Subcutaneous abdominal adipose tissue (tissue), 5 donors: ENCODE measurements at regions not wholly inside any gene's neighbourhood (a gene's known extent, or its start where the extent isn't known, plus 50 kb on each side); places are given as distances from the start of the nearest gene placed in this dataset.
"Not testable (repeated sequence)": the region's sequence is repeated elsewhere in the genome, so short reads cannot be mapped to it uniquely, and the experiment has no call there.

Experiments
- H3K27ac ChIP-seq: one replicate; pipeline ENCODE4 v1.7.0; 2013; ENCODE audit warnings: low read depth, mild to moderate bottlenecking, inconsistent platforms, low read length, moderate library complexity
- H3K27me3 ChIP-seq, 5 donors: one replicate each; pipeline ENCODE4 v1.7.0; 2013; ENCODE audit warnings: low read length in 5 of 5, inconsistent platforms in 1 of 5; ENCODE audit not compliant: control insufficient read depth in 5 of 5, insufficient read depth in 4 of 5
- H3K36me3 ChIP-seq, 5 donors: one replicate each; pipeline ENCODE4 v1.7.0; 2013; ENCODE audit warnings: low read length in 5 of 5; ENCODE audit not compliant: control insufficient read depth in 5 of 5, insufficient read depth in 5 of 5
- H3K4me1 ChIP-seq, 5 donors: one replicate each; pipeline ENCODE4 v1.7.0; 2013; ENCODE audit warnings: low read length in 5 of 5, mild to moderate bottlenecking in 3 of 5, moderate library complexity in 1 of 5; ENCODE audit not compliant: control insufficient read depth in 5 of 5, insufficient read depth in 5 of 5
- H3K4me3 ChIP-seq, 5 donors: one replicate each; pipeline ENCODE4 v1.7.0; 2013; ENCODE audit warnings: low read length in 5 of 5, low read depth in 1 of 5
- H3K9ac ChIP-seq, 5 donors: one replicate each; pipeline ENCODE4 v1.7.0; 2013; ENCODE audit warnings: low read length in 5 of 5, mild to moderate bottlenecking in 4 of 5, moderate library complexity in 3 of 5
- H3K9me3 ChIP-seq, 5 donors: one replicate each; pipeline ENCODE4 v1.7.0; 2013; ENCODE audit warnings: low read length in 5 of 5; ENCODE audit not compliant: control insufficient read depth in 5 of 5
- donor health status: healthy.
- donor health status: healthy.
- donor health status: healthy.
- donor health status: healthy.
- donor health status: healthy.

DNA sequence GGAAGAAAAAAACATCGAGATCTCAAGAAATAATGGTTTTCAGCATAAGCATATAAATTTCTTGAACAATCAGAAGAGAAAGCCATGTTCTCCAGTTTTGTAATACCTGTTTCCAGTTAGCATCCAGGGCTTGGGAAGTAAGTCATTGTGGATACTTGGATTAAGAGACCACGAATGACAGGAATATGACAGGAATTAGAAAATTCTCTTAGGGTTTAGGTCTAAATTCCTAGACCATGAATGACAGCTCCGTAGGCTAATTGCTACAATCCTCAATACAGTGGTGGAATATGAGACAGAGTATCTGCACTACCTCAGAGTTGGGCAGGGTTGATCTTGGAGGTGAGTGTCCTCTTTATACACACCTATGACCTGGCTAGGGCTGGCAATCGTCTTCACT, 517.5 kb downstream of the NTRK3 start:
- no peaks in the 10 kb centered on the region for H3K36me3 ChIP-seq
- peaks cover 0 to 4% (median 0%) of the 10 kb centered on the region in 5 donors for H3K4me1 ChIP-seq
- no peak overlapping the region for H3K27ac ChIP-seq
- H3K4me3 ChIP-seq = no peak overlapping the region
- H3K9me3 ChIP-seq = no peaks in the 10 kb centered on the region
- H3K27me3 ChIP-seq = no peaks in the 10 kb centered on the region
- H3K9ac ChIP-seq = no peak overlapping the region

DNA sequence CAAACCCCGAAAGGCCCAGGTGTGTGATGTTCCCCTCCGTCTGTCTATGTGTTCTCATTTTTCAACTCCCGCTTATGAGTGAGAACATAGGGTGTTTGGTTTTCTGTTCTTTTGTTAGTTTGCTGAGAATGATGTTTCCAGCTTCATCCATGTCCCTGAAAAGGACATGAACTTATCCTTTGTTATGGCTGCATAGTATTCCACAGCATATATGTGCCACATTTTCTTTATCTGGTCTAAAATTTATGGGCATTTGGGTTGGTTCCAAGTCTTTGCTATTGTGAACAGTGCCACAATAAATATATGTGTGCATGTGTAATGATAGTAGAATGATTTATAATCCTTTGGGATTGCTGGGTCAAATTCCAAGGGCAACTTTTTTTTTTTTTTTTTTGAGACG, 519.1 kb downstream of the NTRK3 start:
- not testable (repeated sequence) for H3K4me1 ChIP-seq

DNA sequence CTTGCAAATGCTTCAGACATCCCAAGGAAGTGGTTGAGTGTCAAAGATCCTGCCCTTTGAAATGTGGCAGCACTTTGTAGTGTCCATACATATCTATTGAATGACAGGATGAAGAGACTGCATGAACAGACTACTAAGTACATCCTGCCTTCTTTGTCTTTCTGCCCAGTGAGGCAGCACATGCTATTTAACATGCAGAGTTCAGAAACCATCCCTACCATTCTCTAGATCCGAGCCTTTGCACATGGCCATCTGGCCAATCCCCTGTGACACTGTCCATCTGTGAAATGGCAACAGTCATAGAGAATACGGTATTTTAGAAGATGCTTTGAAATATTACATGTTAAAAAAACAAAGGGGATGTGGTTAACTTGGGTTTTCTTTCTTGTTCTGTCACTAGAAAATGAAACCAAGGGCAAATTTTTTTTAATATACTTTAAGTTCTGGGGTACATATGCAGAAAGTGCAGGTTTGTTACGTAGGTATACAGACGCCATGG, 519.6 kb downstream of the NTRK3 start:
- H3K27me3 ChIP-seq = no peaks in the 10 kb centered on the region
- no peak overlapping the region for H3K4me3 ChIP-seq
- H3K27ac ChIP-seq = no peak overlapping the region
- H3K9me3 ChIP-seq = no peaks in the 10 kb centered on the region
- H3K9ac ChIP-seq = no peak overlapping the region
- no peaks in the 10 kb centered on the region for H3K4me1 ChIP-seq
- no peaks in the 10 kb centered on the region for H3K36me3 ChIP-seq

More for the DNA sequence above, 519.1 kb downstream of the NTRK3 start:
- H3K4me3 ChIP-seq, H3K36me3 ChIP-seq, H3K9me3 ChIP-seq, H3K27me3 ChIP-seq, H3K9ac ChIP-seq, H3K27ac ChIP-seq: not testable (repeated sequence)

DNA sequence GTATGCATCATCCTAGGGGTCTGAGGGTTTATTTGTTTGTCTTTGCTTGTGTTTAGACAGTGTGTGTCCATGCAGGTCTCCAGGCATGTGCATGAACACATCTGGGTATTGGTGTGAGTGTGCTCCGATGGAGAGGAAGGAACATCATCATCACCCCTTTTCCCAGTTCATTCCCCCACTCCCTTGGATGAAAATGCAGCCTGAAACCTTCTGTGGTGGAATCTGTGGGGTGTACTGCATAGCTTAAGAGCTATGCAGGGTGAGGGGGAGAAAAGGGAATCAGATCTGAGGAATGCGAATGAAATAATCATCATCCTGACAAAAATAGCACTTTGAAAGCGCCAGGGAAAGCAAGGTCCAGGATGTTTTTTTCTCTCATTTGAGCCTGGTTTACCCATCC, 520.1 kb downstream of the NTRK3 start:
- H3K9me3 ChIP-seq = no peaks in the 10 kb centered on the region
- no peak overlapping the region for H3K9ac ChIP-seq
- H3K4me3 ChIP-seq = no peak overlapping the region

DNA sequence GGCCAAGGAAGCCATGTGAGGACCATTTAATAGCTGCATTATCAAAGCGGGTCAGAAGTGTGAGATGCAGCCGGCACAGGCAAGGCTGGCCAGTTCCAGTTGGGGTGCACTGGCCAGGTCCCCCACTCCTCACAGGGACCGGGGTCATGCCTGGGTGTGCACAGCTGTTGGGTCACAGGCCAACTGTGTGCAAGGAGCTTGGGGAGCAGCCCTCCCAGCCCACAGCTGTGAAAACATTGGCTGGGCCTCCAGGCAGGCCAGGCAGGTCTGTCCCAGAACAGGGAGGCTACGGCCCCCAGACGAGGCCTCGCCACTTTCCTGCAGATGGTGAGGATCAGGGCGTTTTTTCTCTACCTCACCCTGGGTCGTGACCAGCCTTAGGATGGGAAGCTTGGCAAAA, 521.0 kb downstream of the NTRK3 start:
- Histone ChIP-seq H3K36me3 (no peaks in the 10 kb centered on the region), H3K9me3 (no peaks in the 10 kb centered on the region), H3K4me3 (no peak overlapping the region)

More for the DNA sequence above, 520.1 kb downstream of the NTRK3 start:
- no peaks in the 10 kb centered on the region for H3K36me3 ChIP-seq
- H3K4me1 ChIP-seq = no peaks in the 10 kb centered on the region
- H3K27ac ChIP-seq = no peak overlapping the region
- H3K27me3 ChIP-seq = no peaks in the 10 kb centered on the region

DNA sequence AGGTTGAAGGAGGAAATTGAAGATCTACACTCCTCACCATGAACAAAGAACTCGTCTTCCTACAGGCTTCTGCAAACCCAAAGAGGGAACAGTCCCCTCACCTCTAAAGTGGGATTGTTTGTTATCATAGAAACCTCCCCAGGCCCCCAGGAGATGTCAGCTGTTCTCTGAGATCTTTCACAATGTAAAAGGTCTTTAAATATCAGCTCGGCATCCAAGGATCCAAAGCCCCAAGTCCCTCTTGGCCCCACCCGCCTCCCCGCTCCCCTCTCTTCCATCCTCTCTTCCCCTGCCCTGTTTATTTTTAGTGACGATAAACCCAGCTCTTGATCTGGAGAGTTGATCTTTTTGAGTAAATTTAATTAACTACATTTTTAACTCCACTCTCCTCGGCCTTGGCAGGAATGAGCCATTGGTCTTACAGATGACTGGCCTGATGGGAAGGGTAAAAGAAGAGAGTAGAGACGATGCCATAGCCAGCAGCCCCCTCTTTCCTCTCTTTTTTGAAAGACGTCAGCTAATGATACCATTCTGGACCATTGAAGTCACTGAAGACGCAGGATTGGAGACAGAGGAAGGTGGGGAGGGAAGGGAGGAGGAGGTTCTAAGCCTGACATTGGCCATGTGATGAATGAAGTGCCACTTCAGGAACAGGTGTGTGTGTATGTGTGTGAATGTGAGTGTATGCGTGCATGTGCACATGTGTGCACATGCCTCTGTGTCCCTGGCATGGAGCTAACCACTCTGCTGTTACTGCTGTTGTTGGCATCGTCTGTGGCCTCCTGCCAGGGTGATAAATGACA, 521.8 kb downstream of the NTRK3 start:
- H3K27me3 ChIP-seq = no peaks in the 10 kb centered on the region
- no peaks in the 10 kb centered on the region for H3K9me3 ChIP-seq
- H3K27ac ChIP-seq = no peak overlapping the region
- H3K36me3 ChIP-seq = no peaks in the 10 kb centered on the region
- no peaks in the 10 kb centered on the region for H3K4me1 ChIP-seq
- no peak overlapping the region for H3K4me3 ChIP-seq
- no peak overlapping the region for H3K9ac ChIP-seq

More for the DNA sequence above, 521.0 kb downstream of the NTRK3 start:
- H3K4me1 ChIP-seq = no peaks in the 10 kb centered on the region
- no peak overlapping the region for H3K27ac ChIP-seq
- H3K27me3 ChIP-seq = no peaks in the 10 kb centered on the region
- no peak overlapping the region for H3K9ac ChIP-seq

DNA sequence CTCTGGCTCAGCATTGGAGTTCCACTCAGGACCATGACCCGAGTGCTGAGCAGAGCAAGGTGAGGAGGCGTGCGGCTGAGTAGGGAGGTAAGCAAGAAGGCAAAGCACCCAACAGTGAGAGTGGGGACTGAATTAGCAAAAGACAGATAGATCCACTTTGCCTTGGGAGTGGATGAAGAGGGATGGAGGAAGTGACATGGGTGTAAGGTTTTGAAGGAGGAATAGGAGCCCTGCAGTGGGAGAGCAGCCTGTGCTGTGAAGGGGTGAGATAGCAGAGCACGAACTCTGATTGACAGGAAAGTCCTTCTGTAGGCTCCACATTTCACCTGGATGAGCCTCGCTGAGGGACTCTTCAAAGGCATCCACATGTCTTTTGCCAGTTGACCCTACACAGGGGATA, 522.6 kb downstream of the NTRK3 start:
- Histone ChIP-seq H3K4me3 (no peak overlapping the region), H3K27ac (no peak overlapping the region), H3K36me3 (no peaks in the 10 kb centered on the region), H3K4me1 (no peaks in the 10 kb centered on the region), H3K9me3 (no peaks in the 10 kb centered on the region), H3K9ac (no peak overlapping the region), H3K27me3 (no peaks in the 10 kb centered on the region)

DNA sequence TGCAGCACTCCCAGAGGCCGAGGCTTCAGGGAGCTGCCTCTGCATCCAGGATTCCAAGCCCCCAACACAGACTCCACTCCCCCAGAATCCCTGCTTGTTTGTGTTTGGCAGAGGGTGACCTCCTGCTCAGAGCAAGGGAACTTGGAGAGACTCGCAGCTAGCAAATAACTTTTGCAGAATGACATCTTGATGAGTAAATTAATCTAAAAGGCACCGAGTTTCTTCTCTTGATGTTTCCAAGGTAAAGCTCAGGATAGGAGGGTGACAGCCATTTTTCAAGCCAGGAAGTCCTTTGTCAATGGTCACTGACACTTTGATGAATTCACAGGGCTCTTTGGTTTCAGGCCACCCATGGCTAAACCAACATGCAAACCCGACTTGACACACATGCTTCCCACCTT, 523.0 kb downstream of the NTRK3 start:
- no peak overlapping the region for H3K9ac ChIP-seq
- no peaks in the 10 kb centered on the region for H3K9me3 ChIP-seq
- no peak overlapping the region for H3K4me3 ChIP-seq
- no peaks in the 10 kb centered on the region for H3K4me1 ChIP-seq
- no peaks in the 10 kb centered on the region for H3K27me3 ChIP-seq
- H3K36me3 ChIP-seq = no peaks in the 10 kb centered on the region
- H3K27ac ChIP-seq = no peak overlapping the region

DNA sequence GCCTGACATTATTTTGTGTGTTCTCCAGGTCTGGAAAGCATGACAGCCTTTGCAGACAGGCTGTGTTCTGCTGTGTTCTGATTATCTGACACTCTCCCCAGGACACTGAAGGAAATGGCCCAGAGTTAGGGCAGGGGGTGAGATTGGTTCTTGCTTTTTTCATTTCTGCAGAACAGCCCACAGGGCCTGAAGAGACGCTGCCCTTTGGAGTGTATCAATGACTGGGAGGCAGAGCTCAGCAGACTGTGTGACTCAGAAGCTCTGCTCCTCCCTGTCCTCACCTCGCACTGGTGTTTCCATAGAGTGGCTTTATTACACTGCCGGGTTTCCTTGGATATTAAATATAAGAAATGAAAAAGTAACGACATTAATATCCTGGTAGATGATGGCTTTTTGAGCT, 523.6 kb downstream of the NTRK3 start:
- Histone ChIP-seq H3K9ac (no peak overlapping the region), H3K4me1 (no peaks in the 10 kb centered on the region), H3K36me3 (no peaks in the 10 kb centered on the region), H3K4me3 (no peak overlapping the region), H3K27ac (no peak overlapping the region), H3K27me3 (no peaks in the 10 kb centered on the region), H3K9me3 (no peaks in the 10 kb centered on the region)

DNA sequence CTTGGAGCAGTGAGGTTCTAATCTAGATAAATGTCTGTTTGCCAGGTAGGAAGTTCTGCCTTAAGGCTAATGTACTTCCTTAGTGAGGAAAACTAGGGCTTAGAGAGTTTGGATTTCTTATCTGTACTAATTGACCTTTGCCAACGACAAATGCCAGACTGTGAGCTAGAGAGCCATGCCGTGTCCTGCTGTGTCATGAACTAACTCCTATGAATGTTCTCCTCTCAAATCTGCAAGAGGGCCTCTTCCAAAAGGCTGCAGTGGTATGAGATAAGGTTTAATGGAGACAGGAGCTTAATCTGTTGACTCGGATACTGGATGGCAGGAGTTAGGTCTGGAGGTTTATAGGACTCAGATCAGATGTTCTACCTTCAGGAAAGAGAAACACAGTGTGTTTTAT, 524.9 kb downstream of the NTRK3 start:
- Histone ChIP-seq H3K36me3 (no peaks in the 10 kb centered on the region), H3K9ac (no peak overlapping the region), H3K4me3 (no peak overlapping the region), H3K27ac (no peak overlapping the region), H3K4me1 (no peaks in the 10 kb centered on the region), H3K9me3 (no peaks in the 10 kb centered on the region), H3K27me3 (no peaks in the 10 kb centered on the region)
